ENCODE measurements at regions not wholly inside any gene's neighbourhood (a gene's known extent, or its start where the extent isn't known, plus 50 kb on each side); places are given as distances from the start of the nearest gene placed in this dataset.

GRCh38 chr2:7792031-7792651 lies 874.9 kb downstream of the RNF144A start:
- Histone ChIP-seq H3K9me3 (ENCODE audit: control insufficient read depth, insufficient read depth, low read depth, low read length) (no peaks in the 10 kb centered on the region), H3K4me1 (ENCODE audit: control insufficient read depth, insufficient read depth, low read length) (peaks cover 4% of the 10 kb centered on the region; the same call in 1 of the 2 replicates), H3K27ac (ENCODE audit: extremely low read depth, low read depth, low read length) (no peak overlapping the region), H3K4me3 (ENCODE audit: low read depth, low read length) (no peak overlapping the region), H3K36me3 (ENCODE audit: control insufficient read depth in 2 of 2, insufficient read depth in 1 of 2, low read length in 2 of 2) (no peaks in the 10 kb centered on the region)
- TF ChIP-seq ZNF621 (tag by site-specific recombination; IDR thresholded peaks at IDR 0.05) (no peak), ZNF138 (tag by site-specific recombination; IDR thresholded peaks at IDR 0.05; ENCODE audit: borderline replicate concordance) (no peak), ZNF549 (tag by site-specific recombination; IDR thresholded peaks at IDR 0.05) (no peak), ZNF19 (tag by site-specific recombination; IDR thresholded peaks at IDR 0.05; ENCODE audit: low read depth) (no peak), ZBTB11 (tag by site-specific recombination; conservative IDR thresholded peaks at IDR 0.05; ENCODE audit: low read depth) (no peak), ZNF16 (tag by site-specific recombination; IDR thresholded peaks at IDR 0.05; ENCODE audit: low read depth) (no peak), YY1 (tag by site-specific recombination; IDR thresholded peaks at IDR 0.05) (no peak), ZNF174 (tag by site-specific recombination; IDR thresholded peaks at IDR 0.05) (no peak), OVOL3 (tag by site-specific recombination; IDR thresholded peaks at IDR 0.05) (no peak), KLF10 (tag by site-specific recombination; IDR thresholded peaks at IDR 0.05) (no peak)
- ChIA-PET CTCF (interaction anchor here (0.5 kb wide), 1 partner anchor 27 kb away, joined by 3 read pairs; no protein-coding TSS in a partner anchor), POLR2A (no interaction called here)

GRCh38 chr2:7795778-7796563 lies 878.8 kb downstream of the RNF144A start:
- POLR2A ChIA-PET: no interaction called here
- TF ChIP-seq ZNF174 (tag by site-specific recombination; IDR thresholded peaks at IDR 0.05) (no peak), ZNF24 (tag by site-specific recombination; IDR thresholded peaks at IDR 0.05) (no peak), TSHZ1 (tag by site-specific recombination; IDR thresholded peaks at IDR 0.05; ENCODE audit: borderline replicate concordance) (no peak), ZBTB10 (tag by site-specific recombination; IDR thresholded peaks at IDR 0.05) (no peak), BCL11B (tag by site-specific recombination; IDR thresholded peaks at IDR 0.05; ENCODE audit: low read depth) (no peak), ZNF521 (tag by site-specific recombination; IDR thresholded peaks at IDR 0.05) (no peak), PBX3 (CRISPR knock-in tag; IDR thresholded peaks at IDR 0.05) (no peak)
- Histone ChIP-seq H3K27ac (ENCODE audit: extremely low read depth, low read depth, low read length) (no peak overlapping the region), H3K4me1 (ENCODE audit: control insufficient read depth, insufficient read depth, low read length) (peaks cover 4% of the 10 kb centered on the region; the same call in 1 of the 2 replicates), H3K4me3 (ENCODE audit: low read depth, low read length) (no peak overlapping the region), H3K9me3 (ENCODE audit: control insufficient read depth, insufficient read depth, low read depth, low read length) (no peaks in the 10 kb centered on the region), H3K36me3 (ENCODE audit: control insufficient read depth in 2 of 2, insufficient read depth in 1 of 2, low read length in 2 of 2) (no peaks in the 10 kb centered on the region)
- CTCF ChIA-PET: no interaction called here
